ENCODE measurements at regions not wholly inside any gene's neighbourhood (a gene's known extent, or its start where the extent isn't known, plus 50 kb on each side); places are given as distances from the start of the nearest gene placed in this dataset.

GRCh38 chr2:8090748-8091700 is 590.8 kb upstream of the ID2 start:
- 90 to 100% methylated on average over 1 to 2 of the region's 5 CpGs for WGBS, 2 experiments (ENCODE audit: insufficient coverage in 2 of 2)
- Histone ChIP-seq H3K36me3 (ENCODE audit: control insufficient read depth, insufficient read depth, low read length) (no peaks in the 10 kb centered on the region), H3K27ac (ENCODE audit: low read depth, low read length, severe bottlenecking) (no peak overlapping the region), H3K9me3 (ENCODE audit: control insufficient read depth, low read length) (no peaks in the 10 kb centered on the region), H3K4me1 (ENCODE audit: control insufficient read depth, insufficient read depth, low read length, poor library complexity, severe bottlenecking) (peaks cover 12% of the 10 kb centered on the region), H3K4me3 (ENCODE audit: extremely low read depth, insufficient read depth, low read length, poor library complexity, severe bottlenecking) (no peak overlapping the region)

DNA sequence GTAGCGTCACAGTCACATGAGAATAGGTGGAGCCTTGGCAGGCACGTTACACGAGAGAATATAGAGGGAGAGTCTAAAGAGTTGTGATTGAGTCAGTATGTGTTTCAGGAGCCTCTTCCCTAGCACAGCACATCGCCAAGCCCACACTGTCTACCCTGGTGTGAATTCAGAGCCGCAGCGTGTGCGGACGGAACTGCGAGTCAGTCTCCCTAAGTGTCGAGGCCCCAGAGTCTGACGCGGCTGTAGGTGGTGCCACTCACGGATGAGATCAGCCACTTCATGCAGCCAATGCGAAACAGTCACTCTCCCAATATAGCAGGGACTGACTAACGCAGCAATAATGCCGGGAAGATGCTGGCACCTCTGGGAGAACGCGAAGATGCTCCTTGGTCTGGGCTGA is 587.3 kb upstream of the ID2 start:
- Histone ChIP-seq H3K36me3 (ENCODE audit: control insufficient read depth, insufficient read depth, low read length) (no peaks in the 10 kb centered on the region), H3K4me1 (ENCODE audit: control insufficient read depth, insufficient read depth, low read length, poor library complexity, severe bottlenecking) (peaks cover 6% of the 10 kb centered on the region), H3K27ac (ENCODE audit: low read depth, low read length, severe bottlenecking) (no peak overlapping the region), H3K4me3 (ENCODE audit: extremely low read depth, insufficient read depth, low read length, poor library complexity, severe bottlenecking) (no peak overlapping the region), H3K9me3 (ENCODE audit: control insufficient read depth, low read length) (no peaks in the 10 kb centered on the region)
- WGBS, 2 experiments (ENCODE audit: insufficient coverage in 2 of 2): 89 to 90% methylated on average over 13 of the region's 18 CpGs

- Histone ChIP-seq H3K4me1 (ENCODE audit: control insufficient read depth, insufficient read depth, low read length, poor library complexity, severe bottlenecking) (no peaks in the 10 kb centered on the region), H3K9me3 (ENCODE audit: control insufficient read depth, low read length) (no peaks in the 10 kb centered on the region), H3K27ac (ENCODE audit: low read depth, low read length, severe bottlenecking) (no peak overlapping the region), H3K4me3 (ENCODE audit: extremely low read depth, insufficient read depth, low read length, poor library complexity, severe bottlenecking) (no peak overlapping the region), H3K36me3 (ENCODE audit: control insufficient read depth, insufficient read depth, low read length) (no peaks in the 10 kb centered on the region)
- WGBS, 2 experiments (ENCODE audit: insufficient coverage in 2 of 2): 79 to 84% methylated on average over 2 to 4 of the region's 4 CpGs
Measured at GRCh38 chr2:8095978-8096377, 585.9 kb upstream of the ID2 start.

DNA sequence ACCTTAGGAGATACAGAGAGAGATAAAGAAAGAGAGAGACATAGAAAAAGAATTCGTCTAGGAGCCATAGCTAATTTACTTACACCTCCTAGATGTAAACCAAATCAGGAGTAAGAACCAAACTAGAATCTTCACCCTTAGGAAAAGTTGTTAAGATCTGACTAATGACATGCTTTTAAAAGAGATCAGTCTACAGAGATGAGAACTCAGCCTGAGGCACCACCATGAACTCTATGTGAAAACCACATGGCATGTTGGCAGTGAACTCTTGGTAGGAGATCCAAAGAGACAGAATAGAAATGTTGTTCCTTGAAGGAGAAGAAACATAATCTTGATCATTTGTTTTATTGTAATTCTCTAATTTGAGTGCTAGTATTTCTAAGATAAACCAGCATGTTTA is 585.4 kb upstream of the ID2 start:
- no peaks in the 10 kb centered on the region for H3K36me3 ChIP-seq (ENCODE audit: control insufficient read depth, insufficient read depth, low read length)
- H3K4me3 ChIP-seq (ENCODE audit: extremely low read depth, insufficient read depth, low read length, poor library complexity, severe bottlenecking): no peak overlapping the region
- no CpG with 5 or more reads among the region's 1 CpG for WGBS, 2 experiments (ENCODE audit: insufficient coverage in 2 of 2)
- no peak overlapping the region for H3K27ac ChIP-seq (ENCODE audit: low read depth, low read length, severe bottlenecking)
- H3K9me3 ChIP-seq (ENCODE audit: control insufficient read depth, low read length): no peaks in the 10 kb centered on the region
- no peaks in the 10 kb centered on the region for H3K4me1 ChIP-seq (ENCODE audit: control insufficient read depth, insufficient read depth, low read length, poor library complexity, severe bottlenecking)

GRCh38 chr2:8098476-8099266 is 583.2 kb upstream of the ID2 start:
- no peak overlapping the region for H3K4me3 ChIP-seq (ENCODE audit: extremely low read depth, insufficient read depth, low read length, poor library complexity, severe bottlenecking)

DNA sequence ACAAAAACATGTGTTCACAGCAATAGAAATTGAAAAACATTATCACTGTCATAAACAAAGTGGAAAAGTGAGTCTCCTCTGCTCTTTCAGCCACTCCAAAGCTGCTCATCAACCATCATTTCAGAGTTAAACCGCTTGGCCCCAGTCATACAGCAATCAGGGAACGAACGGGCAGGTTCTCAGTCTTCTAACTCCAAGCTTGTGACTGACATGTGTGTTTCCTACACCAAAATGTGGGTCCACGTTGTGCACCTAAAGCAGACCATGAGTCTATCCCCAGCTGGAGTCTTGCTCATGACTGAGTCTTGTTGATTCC is 582.6 kb upstream of the ID2 start:
- no peaks in the 10 kb centered on the region for H3K36me3 ChIP-seq (ENCODE audit: control insufficient read depth, insufficient read depth, low read length)
- H3K27ac ChIP-seq (ENCODE audit: low read depth, low read length, severe bottlenecking): no peak overlapping the region
- H3K4me1 ChIP-seq (ENCODE audit: control insufficient read depth, insufficient read depth, low read length, poor library complexity, severe bottlenecking): no peaks in the 10 kb centered on the region
- H3K4me3 ChIP-seq (ENCODE audit: extremely low read depth, insufficient read depth, low read length, poor library complexity, severe bottlenecking): no peak overlapping the region
- no peaks in the 10 kb centered on the region for H3K9me3 ChIP-seq (ENCODE audit: control insufficient read depth, low read length)
- WGBS, 2 experiments (ENCODE audit: insufficient coverage in 2 of 2): 89 to 90% methylated on average over 4 of the region's 4 CpGs

More at GRCh38 chr2:8098476-8099266, 583.2 kb upstream of the ID2 start:
- no peak overlapping the region for H3K27ac ChIP-seq (ENCODE audit: low read depth, low read length, severe bottlenecking)
- 85 to 90% methylated on average over 4 to 6 of the region's 6 CpGs for WGBS, 2 experiments (ENCODE audit: insufficient coverage in 2 of 2)
- H3K4me1 ChIP-seq (ENCODE audit: control insufficient read depth, insufficient read depth, low read length, poor library complexity, severe bottlenecking): no peaks in the 10 kb centered on the region
- no peaks in the 10 kb centered on the region for H3K9me3 ChIP-seq (ENCODE audit: control insufficient read depth, low read length)
- H3K36me3 ChIP-seq (ENCODE audit: control insufficient read depth, insufficient read depth, low read length): no peaks in the 10 kb centered on the region

GRCh38 chr2:8101614-8102277 is 580.1 kb upstream of the ID2 start:
- no peaks in the 10 kb centered on the region for H3K4me1 ChIP-seq (ENCODE audit: control insufficient read depth, insufficient read depth, low read length, poor library complexity, severe bottlenecking)
- H3K4me3 ChIP-seq (ENCODE audit: extremely low read depth, insufficient read depth, low read length, poor library complexity, severe bottlenecking): no peak overlapping the region
- 93 to 94% methylated on average over 2 of the region's 2 CpGs for WGBS, 2 experiments (ENCODE audit: insufficient coverage in 2 of 2)
- H3K9me3 ChIP-seq (ENCODE audit: control insufficient read depth, low read length): no peaks in the 10 kb centered on the region
- H3K27ac ChIP-seq (ENCODE audit: low read depth, low read length, severe bottlenecking): no peak overlapping the region
- H3K36me3 ChIP-seq (ENCODE audit: control insufficient read depth, insufficient read depth, low read length): no peaks in the 10 kb centered on the region

DNA sequence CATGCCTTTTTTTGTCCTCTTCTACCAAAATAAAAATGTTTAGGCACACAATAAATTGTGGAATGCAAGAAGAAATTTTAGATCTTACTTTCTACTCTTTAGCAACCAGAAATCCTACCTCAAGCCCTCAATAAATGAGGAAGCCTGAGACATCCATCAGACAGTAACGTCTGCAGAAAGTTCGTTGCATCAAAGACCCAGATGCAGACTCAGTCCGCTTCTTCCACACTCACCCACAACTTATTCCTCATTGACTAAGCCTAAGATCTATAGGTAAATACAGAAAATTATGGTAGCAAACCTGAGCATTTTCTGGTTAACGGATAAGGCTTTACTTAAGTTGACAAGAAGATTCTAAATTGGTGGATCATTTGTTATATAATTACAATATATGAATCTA is 579.4 kb upstream of the ID2 start:
- no peak overlapping the region for H3K4me3 ChIP-seq (ENCODE audit: extremely low read depth, insufficient read depth, low read length, poor library complexity, severe bottlenecking)
- no peak overlapping the region for H3K27ac ChIP-seq (ENCODE audit: low read depth, low read length, severe bottlenecking)
- no peaks in the 10 kb centered on the region for H3K9me3 ChIP-seq (ENCODE audit: control insufficient read depth, low read length)
- no peaks in the 10 kb centered on the region for H3K4me1 ChIP-seq (ENCODE audit: control insufficient read depth, insufficient read depth, low read length, poor library complexity, severe bottlenecking)
- H3K36me3 ChIP-seq (ENCODE audit: control insufficient read depth, insufficient read depth, low read length): no peaks in the 10 kb centered on the region
- WGBS, 2 experiments (ENCODE audit: insufficient coverage in 2 of 2): no CpG with 5 or more reads among the region's 4 CpGs

DNA sequence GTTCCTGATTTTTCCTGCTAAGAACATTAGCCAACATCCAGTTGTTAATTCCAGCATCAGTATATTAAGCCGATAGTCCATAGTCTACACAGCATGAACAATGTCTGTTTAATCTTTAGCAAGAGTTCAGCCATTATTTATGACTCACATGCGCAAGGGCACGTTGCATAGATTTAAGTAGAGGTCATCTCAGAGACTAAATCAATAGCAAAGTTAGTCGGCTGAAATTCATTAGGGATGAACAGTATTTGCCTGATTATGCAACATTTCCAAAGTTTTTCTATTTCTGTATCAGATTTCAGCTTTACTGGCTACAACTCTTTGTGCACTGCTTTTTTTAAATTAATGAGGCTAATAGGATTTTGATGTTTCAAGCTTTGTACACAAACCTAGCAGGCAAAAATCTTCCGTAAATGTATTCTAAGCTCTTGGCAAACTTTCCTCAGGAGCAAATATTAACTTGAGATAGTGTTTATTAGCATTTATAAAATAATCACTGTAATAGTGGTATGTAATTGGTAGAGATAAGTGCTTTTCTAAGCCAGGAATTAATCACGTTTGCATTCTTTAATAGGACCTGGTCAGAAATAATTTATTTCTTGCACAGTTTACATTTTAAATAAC is 578.7 kb upstream of the ID2 start:
- H3K9me3 ChIP-seq (ENCODE audit: control insufficient read depth, low read length): no peaks in the 10 kb centered on the region
- no peaks in the 10 kb centered on the region for H3K4me1 ChIP-seq (ENCODE audit: control insufficient read depth, insufficient read depth, low read length, poor library complexity, severe bottlenecking)
- WGBS, 2 experiments (ENCODE audit: insufficient coverage in 2 of 2): 90 to 91% methylated on average over 2 to 3 of the region's 6 CpGs
- H3K27ac ChIP-seq (ENCODE audit: low read depth, low read length, severe bottlenecking): no peak overlapping the region
- no peaks in the 10 kb centered on the region for H3K36me3 ChIP-seq (ENCODE audit: control insufficient read depth, insufficient read depth, low read length)
- no peak overlapping the region for H3K4me3 ChIP-seq (ENCODE audit: extremely low read depth, insufficient read depth, low read length, poor library complexity, severe bottlenecking)

DNA sequence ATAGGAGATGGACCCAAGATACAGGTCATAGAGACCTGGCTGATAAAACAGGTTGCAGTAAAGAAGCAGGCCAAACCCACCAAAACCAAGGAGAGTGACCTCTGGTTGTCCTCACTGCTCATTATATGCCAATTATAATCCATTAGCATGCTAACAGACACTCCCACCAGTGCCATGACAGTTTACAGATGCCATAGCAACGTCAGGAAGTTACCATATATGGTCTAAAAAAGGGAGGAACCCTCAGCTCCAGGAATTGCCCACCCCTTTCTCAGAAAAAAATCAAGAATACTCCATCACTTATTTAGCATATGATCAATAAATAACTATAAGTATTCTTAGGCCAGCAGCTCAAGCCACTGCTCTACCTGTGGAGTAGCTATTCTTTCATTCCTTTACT is 574.7 kb upstream of the ID2 start:
- H3K9me3 ChIP-seq (ENCODE audit: control insufficient read depth, low read length): peaks cover 5% of the 10 kb centered on the region
- no peaks in the 10 kb centered on the region for H3K36me3 ChIP-seq (ENCODE audit: control insufficient read depth, insufficient read depth, low read length)
- no peak overlapping the region for H3K4me3 ChIP-seq (ENCODE audit: extremely low read depth, insufficient read depth, low read length, poor library complexity, severe bottlenecking)
- no peaks in the 10 kb centered on the region for H3K4me1 ChIP-seq (ENCODE audit: control insufficient read depth, insufficient read depth, low read length, poor library complexity, severe bottlenecking)
- WGBS, 2 experiments (ENCODE audit: insufficient coverage in 2 of 2): no CpG with 5 or more reads among the region's 1 CpG
- no peak overlapping the region for H3K27ac ChIP-seq (ENCODE audit: low read depth, low read length, severe bottlenecking)

Data from mesodermal cell (in vitro differentiated cells).